Kidney epithelial cell (primary cell): ENCODE measurements at regions not wholly inside any gene's neighbourhood (a gene's known extent, or its start where the extent isn't known, plus 50 kb on each side); places are given as distances from the start of the nearest gene placed in this dataset.
"Not testable (repeated sequence)": the region's sequence is repeated elsewhere in the genome, so short reads cannot be mapped to it uniquely, and the experiment has no call there.

Experiments
- DNase-seq: peaks from one replicate; pipeline ENCODE4 v3.0.0-alpha.2; 2010; ENCODE audit warnings: low read depth
- H3K27me3 ChIP-seq: 2 replicates; pipeline ENCODE4 v1.6.0; 2011; ENCODE audit warnings: low read length; ENCODE audit not compliant: control insufficient read depth, insufficient read depth
- H3K36me3 ChIP-seq: 2 replicates; pipeline ENCODE4 v1.5.1; 2011; ENCODE audit warnings: low read length; ENCODE audit not compliant: control insufficient read depth, insufficient read depth
- H3K4me3 ChIP-seq: 2 replicates; pipeline ENCODE4 v1.5.1; 2011; ENCODE audit warnings: low read depth, mild to moderate bottlenecking, control low read depth, low read length
- CTCF ChIP-seq: IDR thresholded peaks from 2 replicates; pipeline ENCODE4 v1.5.1; 2011; ENCODE audit warnings: mild to moderate bottlenecking, moderate library complexity, low read length, control low read depth, inconsistent platforms; ENCODE audit not compliant: insufficient read depth, poor library complexity, severe bottlenecking

DNA sequence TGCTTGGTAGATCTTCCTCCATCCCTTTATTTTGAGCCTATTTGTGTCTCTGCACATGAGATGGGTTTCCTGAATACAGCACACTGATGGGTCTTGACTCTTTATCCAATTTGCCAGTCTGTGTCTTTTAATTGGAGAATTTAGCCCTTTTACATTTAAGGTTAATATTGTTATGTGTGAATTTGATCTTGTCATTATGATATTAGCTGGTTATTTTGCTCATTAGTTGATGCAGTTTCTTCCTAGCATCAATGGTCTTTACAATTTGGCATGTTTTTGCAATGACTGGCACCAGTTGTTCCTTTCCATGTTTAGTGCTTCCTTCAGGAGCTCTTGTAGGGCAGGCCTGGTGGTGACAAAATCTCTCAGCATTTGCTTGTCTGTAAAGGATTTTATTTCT, 72.4 kb downstream of the HNRNPD start:
- H3K36me3 ChIP-seq, H3K27me3 ChIP-seq, DNase-seq, H3K4me3 ChIP-seq: not testable (repeated sequence)

- TF ChIP-seq CTCF, result no peak
- no peaks in the 10 kb centered on the region for H3K36me3 ChIP-seq
- no peak overlapping the region for H3K4me3 ChIP-seq
- no peaks in the 10 kb centered on the region for H3K27me3 ChIP-seq
- DNase-seq, result no peak
Observed at GRCh38 chr4:82293304-82293703, 80.5 kb downstream of the HNRNPD start.

DNA sequence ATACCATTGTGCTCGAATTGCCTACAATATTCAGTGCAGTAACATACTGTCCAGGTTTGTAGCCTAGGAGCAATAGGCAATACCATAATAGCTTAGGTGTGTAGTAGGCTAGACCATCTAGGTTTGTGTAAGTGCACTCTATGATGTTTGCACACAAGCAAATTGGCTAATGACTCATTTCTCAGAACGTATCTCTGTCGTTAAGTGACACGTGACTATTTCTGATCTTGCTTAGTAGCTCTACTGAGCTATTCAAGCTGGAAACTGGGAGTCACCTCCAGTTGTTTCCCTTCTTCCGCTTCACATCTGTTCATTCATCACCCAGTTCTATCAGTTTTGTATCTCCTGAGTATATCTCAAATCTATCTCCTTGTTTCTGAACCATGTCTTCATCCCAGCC, 86.1 kb downstream of the HNRNPD start:
- TF ChIP-seq CTCF, result no peak
- no peak overlapping the region for H3K4me3 ChIP-seq
- H3K27me3 ChIP-seq, result no peaks in the 10 kb centered on the region
- DNase-seq, result no peak
- no peaks in the 10 kb centered on the region for H3K36me3 ChIP-seq

GRCh38 chr4:82284858-82285805, 88.7 kb downstream of the HNRNPD start:
- peak overlapping the region; percentile 37 for H3K4me3 ChIP-seq
- peak; percentile 83 for TF ChIP-seq CTCF
- no peaks in the 10 kb centered on the region for H3K27me3 ChIP-seq
- peak; percentile 97 for DNase-seq
- H3K36me3 ChIP-seq, result no peaks in the 10 kb centered on the region

DNA sequence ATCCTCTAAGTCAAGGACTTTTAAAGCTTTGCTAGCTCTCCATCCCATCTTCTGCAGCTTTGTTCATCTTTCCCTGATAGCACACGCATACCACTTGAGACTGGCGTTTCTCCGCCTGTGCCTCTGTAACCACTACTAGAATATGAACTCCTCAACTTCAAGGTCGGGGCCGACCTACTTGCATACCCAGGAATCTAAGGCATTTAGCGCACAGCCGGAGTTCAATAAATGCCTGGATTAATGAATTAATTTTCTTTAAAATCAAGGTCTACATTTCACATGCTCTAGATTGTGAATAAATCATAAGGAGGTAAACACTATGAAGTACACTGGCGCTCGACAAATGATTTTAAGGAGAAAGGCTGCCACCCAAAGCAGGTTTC, 89.3 kb downstream of the HNRNPD start:
- peak overlapping the region; percentile 37 for H3K4me3 ChIP-seq
- no peak for TF ChIP-seq CTCF
- no peak for DNase-seq
- H3K27me3 ChIP-seq, result no peaks in the 10 kb centered on the region
- H3K36me3 ChIP-seq, result no peaks in the 10 kb centered on the region

DNA sequence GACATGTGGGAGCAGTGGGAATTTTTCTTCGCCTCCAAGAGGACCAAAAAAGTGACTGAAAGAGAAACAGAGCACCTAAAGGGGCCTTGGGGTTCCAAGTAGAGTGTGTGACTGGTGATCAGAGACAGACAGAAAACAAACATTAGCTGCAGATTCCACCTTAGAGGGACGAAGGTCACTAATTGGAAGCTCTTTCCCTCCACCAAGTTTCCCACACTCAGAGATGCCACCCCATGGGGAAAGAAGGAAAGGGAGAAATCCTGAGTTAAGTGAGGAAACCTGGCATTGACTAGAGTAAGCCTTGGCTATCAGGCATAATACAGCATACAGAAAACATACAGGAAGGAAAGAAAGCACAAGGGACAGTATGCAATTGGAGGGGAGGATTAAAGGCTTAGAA, 90.9 kb downstream of the HNRNPD start:
- Histone ChIP-seq H3K27me3 (no peaks in the 10 kb centered on the region), H3K4me3 (no peak overlapping the region), H3K36me3 (no peaks in the 10 kb centered on the region)
- no peak for TF ChIP-seq CTCF
- no peak for DNase-seq

GRCh38 chr4:82279550-82279949, 94.2 kb downstream of the HNRNPD start:
- not testable (repeated sequence) for DNase-seq, H3K36me3 ChIP-seq, H3K27me3 ChIP-seq, H3K4me3 ChIP-seq
